ENCODE measurements at regions not wholly inside any gene's neighbourhood (a gene's known extent, or its start where the extent isn't known, plus 50 kb on each side); places are given as distances from the start of the nearest gene placed in this dataset.

DNA sequence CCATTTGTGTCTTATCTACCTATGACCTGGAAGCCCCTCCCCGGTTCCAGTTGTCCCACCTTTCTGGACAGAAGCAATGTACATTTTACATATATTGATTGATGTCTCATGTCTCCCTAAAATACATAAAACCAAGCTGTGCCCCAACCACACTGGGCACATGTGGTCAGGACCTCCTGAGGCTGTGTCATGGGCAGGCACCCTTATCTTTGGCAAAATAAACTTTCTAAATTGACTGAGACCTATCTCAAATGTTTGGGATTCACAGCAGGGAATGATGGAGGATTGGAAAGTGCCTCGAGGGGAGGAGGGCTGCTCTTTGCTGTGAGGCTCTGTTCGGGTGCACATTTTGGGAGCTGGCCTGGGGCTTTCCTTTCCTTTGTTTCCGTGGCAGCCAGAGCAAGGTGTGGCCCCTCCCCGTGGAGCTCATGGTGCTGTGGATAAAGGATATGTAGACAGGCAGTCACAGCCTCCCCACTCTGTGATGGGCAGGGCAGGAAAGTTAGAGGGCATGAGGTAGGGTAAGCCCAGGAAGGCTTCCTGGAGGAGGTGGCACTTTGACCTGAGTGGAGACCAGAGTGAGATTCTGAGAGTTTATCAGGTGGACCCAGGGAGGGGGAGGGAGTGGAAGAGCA is 615.6 kb downstream of the TBC1D22A start:
- no TSS peak for BruUV-seq (replicated peaks)
- no peak for ATAC-seq

More for the DNA sequence above, 615.6 kb downstream of the TBC1D22A start:
- TF ChIP-seq ZFX (IDR thresholded peaks at IDR 0.05), result no peak
- no peak for TF ChIP-seq SIN3A (IDR thresholded peaks at IDR 0.05; ENCODE audit: low read depth)
- no peak for TF ChIP-seq EGR1 (IDR thresholded peaks at IDR 0.05; ENCODE audit: low read depth)
- TF ChIP-seq, protein P1, sequence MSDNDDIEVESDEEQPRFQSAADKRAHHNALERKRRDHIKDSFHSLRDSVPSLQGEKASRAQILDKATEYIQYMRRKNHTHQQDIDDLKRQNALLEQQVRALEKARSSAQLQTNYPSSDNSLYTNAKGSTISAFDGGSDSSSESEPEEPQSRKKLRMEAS (IDR thresholded peaks at IDR 0.05), result no peak
- TF ChIP-seq EZH2phosphoT487 (IDR thresholded peaks at IDR 0.05; ENCODE audit: borderline replicate concordance), result no peak
- TF ChIP-seq, protein P2, sequence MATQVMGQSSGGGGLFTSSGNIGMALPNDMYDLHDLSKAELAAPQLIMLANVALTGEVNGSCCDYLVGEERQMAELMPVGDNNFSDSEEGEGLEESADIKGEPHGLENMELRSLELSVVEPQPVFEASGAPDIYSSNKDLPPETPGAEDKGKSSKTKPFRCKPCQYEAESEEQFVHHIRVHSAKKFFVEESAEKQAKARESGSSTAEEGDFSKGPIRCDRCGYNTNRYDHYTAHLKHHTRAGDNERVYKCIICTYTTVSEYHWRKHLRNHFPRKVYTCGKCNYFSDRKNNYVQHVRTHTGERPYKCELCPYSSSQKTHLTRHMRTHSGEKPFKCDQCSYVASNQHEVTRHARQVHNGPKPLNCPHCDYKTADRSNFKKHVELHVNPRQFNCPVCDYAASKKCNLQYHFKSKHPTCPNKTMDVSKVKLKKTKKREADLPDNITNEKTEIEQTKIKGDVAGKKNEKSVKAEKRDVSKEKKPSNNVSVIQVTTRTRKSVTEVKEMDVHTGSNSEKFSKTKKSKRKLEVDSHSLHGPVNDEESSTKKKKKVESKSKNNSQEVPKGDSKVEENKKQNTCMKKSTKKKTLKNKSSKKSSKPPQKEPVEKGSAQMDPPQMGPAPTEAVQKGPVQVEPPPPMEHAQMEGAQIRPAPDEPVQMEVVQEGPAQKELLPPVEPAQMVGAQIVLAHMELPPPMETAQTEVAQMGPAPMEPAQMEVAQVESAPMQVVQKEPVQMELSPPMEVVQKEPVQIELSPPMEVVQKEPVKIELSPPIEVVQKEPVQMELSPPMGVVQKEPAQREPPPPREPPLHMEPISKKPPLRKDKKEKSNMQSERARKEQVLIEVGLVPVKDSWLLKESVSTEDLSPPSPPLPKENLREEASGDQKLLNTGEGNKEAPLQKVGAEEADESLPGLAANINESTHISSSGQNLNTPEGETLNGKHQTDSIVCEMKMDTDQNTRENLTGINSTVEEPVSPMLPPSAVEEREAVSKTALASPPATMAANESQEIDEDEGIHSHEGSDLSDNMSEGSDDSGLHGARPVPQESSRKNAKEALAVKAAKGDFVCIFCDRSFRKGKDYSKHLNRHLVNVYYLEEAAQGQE (IDR thresholded peaks at IDR 0.05; ENCODE audit: low read depth), result no peak
- TF ChIP-seq, protein P3, sequence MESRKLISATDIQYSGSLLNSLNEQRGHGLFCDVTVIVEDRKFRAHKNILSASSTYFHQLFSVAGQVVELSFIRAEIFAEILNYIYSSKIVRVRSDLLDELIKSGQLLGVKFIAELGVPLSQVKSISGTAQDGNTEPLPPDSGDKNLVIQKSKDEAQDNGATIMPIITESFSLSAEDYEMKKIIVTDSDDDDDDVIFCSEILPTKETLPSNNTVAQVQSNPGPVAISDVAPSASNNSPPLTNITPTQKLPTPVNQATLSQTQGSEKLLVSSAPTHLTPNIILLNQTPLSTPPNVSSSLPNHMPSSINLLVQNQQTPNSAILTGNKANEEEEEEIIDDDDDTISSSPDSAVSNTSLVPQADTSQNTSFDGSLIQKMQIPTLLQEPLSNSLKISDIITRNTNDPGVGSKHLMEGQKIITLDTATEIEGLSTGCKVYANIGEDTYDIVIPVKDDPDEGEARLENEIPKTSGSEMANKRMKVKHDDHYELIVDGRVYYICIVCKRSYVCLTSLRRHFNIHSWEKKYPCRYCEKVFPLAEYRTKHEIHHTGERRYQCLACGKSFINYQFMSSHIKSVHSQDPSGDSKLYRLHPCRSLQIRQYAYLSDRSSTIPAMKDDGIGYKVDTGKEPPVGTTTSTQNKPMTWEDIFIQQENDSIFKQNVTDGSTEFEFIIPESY (IDR thresholded peaks at IDR 0.05; ENCODE audit: extremely low read depth, insufficient replicate concordance, low read length), result no peak
- no peak for TF ChIP-seq SP1 (IDR thresholded peaks at IDR 0.05; ENCODE audit: low read depth)
- Histone ChIP-seq H3K36me3 (ENCODE audit: control insufficient read depth in 1 of 2, insufficient read depth in 2 of 2, low read length in 2 of 2) (no peaks in the 10 kb centered on the region), H3K27ac (ENCODE audit: low read depth, low read length) (no peak overlapping the region), H2AFZ (ENCODE audit: low read depth, low read length, poor library complexity, severe bottlenecking) (no peak overlapping the region), H3K9me2 (ENCODE audit: insufficient read depth) (no peaks in the 10 kb centered on the region), H3K9ac (ENCODE audit: low read length) (no peak overlapping the region), H3K79me2 (ENCODE audit: insufficient read depth, low read length) (no peaks in the 10 kb centered on the region), H3K4me3 (replicated peaks in 1 of 2; ENCODE audit: low read depth in 1 of 2, low read length in 2 of 2) (no peak overlapping the region), H4K20me1 (ENCODE audit: insufficient read depth) (no peaks in the 10 kb centered on the region), H3K4me2 (ENCODE audit: low read length) (no peak overlapping the region), H3K4me1 (ENCODE audit: control insufficient read depth in 1 of 2, insufficient read depth in 2 of 2, low read length in 2 of 2) (no peaks in the 10 kb centered on the region), H3K27me3 (ENCODE audit: insufficient read depth, low read length) (peaks cover 11% of the 10 kb centered on the region; the same call in 1 of the 2 replicates), H3K9me3 (ENCODE audit: control insufficient read depth in 1 of 2, insufficient read depth in 1 of 2, low read depth in 1 of 2, low read length in 2 of 2) (no peaks in the 10 kb centered on the region)
- POLR2A ChIA-PET, result no interaction called here
- RAD21 ChIA-PET (ENCODE audit: low non-redundant PET in 1 of 2, low total read pairs in 2 of 2, uncharacterized antibody in 2 of 2, unreplicated experiment in 2 of 2), result no interaction called here
- CTCF ChIA-PET, result no interaction called here
- DNase-seq (ENCODE audit: low read depth, low spot score), result no peak
- intact Hi-C loops (cut with micrococcal nuclease), result no loop called here
